Coronary artery (tissue), 2 donors: ENCODE measurements at regions not wholly inside any gene's neighbourhood (a gene's known extent, or its start where the extent isn't known, plus 50 kb on each side); places are given as distances from the start of the nearest gene placed in this dataset.

Source experiments
- DNase-seq: peaks from one replicate; pipeline ENCODE4 v3.0.0-alpha.2; 2017; ENCODE audit warnings: low spot score
- H3K27ac ChIP-seq, 2 donors: fragments of 200-600 bp; sonication (generic); one replicate each; pipeline ENCODE4 v1.5.1; 2016 to 2019
- H3K4me3 ChIP-seq: fragments of 200-600 bp; sonication (generic); 2 replicates; pipeline ENCODE4 v1.5.1; 2016; ENCODE audit warnings: mild to moderate bottlenecking, moderate library complexity
- CTCF ChIP-seq: fragments of 200-600 bp; sonication (generic); IDR thresholded peaks from one replicate; pipeline ENCODE4 v1.5.1; 2019; ENCODE audit warnings: antibody characterized with exemption

GRCh38 chr20:19074356-19074755 lies 138.1 kb upstream of the SLC24A3 start:
- DNase-seq: no peak
- TF ChIP-seq CTCF: no peak
- H3K4me3 ChIP-seq: no peak overlapping the region
- no peak overlapping the region for H3K27ac ChIP-seq

- Histone ChIP-seq H3K27ac (no peak overlapping the region), H3K4me3 (no peak overlapping the region)
- no peak for TF ChIP-seq CTCF
- no peak for DNase-seq
Measured at GRCh38 chr20:19074828-19075516, 137.5 kb upstream of the SLC24A3 start.

GRCh38 chr20:19077370-19078220 lies 134.8 kb upstream of the SLC24A3 start:
- Histone ChIP-seq H3K4me3 (no peak overlapping the region), H3K27ac (no peak overlapping the region)
- no peak for TF ChIP-seq CTCF
- no peak for DNase-seq

GRCh38 chr20:19078448-19079373 lies 133.7 kb upstream of the SLC24A3 start:
- Histone ChIP-seq H3K27ac (no peak overlapping the region), H3K4me3 (no peak overlapping the region)
- no peak for DNase-seq
- no peak for TF ChIP-seq CTCF

- no peak for DNase-seq
- Histone ChIP-seq H3K27ac (no peak overlapping the region), H3K4me3 (no peak overlapping the region)
- TF ChIP-seq CTCF: no peak
Measured at GRCh38 chr20:19079536-19080299, 132.7 kb upstream of the SLC24A3 start.

GRCh38 chr20:19081937-19082336 lies 130.5 kb upstream of the SLC24A3 start:
- H3K27ac ChIP-seq: no peak overlapping the region
- no peak for TF ChIP-seq CTCF
- no peak overlapping the region for H3K4me3 ChIP-seq
- no peak for DNase-seq
